NCI-H510A treated with DMSO at 0.1 percent for 48 hours (cell line): ENCODE measurements at regions not wholly inside any gene's neighbourhood (a gene's known extent, or its start where the extent isn't known, plus 50 kb on each side); places are given as distances from the start of the nearest gene placed in this dataset.

ENCODE experiments used
- DNase-seq: peaks from one replicate; lab custom pipeline; 2025; lab: John Stamatoyannopoulos, UW

DNA sequence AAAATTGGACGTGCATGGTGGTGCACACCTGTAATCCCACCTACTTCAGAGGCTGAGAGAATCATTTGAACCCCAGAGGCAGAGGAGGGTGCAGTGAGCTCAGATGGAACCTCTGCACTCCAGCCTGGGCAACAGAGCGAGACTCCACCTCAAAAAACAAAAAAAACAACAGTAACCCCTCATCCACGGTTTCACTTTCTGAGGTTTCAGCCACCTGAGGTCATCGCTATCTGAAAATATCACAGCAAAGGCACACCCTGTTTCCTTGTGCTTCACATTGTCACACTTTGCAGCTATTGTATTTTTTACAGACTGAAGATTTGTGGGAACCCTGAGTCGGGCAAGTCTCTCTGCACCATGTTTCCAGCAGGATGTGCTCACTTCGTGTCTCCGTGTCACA lies 54.1 kb upstream of the FOXQ1 start:
- DNase-seq, result no peak

- no peak for DNase-seq
Measured at GRCh38 chr6:1256435-1257008, 55.4 kb upstream of the FOXQ1 start.

DNA sequence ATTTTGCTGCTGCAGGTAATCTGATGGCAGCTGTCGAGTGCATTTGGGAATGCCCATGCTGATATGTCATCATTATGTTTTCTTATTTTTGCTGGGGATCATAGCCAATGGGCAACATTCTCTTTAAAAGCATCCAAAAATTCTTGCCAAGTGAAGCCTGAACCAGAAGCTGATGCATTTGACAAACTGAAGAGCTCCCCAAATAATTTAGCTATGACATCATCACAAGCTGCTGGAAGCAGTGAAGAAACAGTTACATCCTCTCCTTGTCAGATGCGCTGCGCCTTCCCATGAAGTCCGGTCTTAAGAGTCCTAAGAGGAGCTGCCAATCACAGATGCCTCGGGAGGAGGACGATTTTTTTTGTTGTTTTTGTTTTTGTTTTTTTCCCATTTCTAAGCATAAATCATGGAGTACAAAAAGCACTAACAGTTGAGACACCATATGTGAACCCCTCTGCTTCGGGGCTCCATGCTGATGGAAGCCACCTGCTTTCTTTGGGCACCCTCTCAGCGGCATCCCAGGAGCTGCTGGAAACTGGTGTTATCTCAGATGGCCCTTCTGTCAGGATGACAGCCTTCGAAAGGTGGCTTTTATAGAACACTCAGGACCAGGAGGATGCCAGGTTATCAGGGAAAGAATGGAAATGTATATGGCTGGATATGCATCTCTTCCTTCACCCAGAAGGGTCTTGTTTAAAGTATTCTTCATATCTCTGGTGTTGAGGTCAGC lies 56.1 kb upstream of the FOXQ1 start:
- DNase-seq, result no peak

- no peak for DNase-seq
Measured at GRCh38 chr6:1254326-1254725, 57.6 kb upstream of the FOXQ1 start.

DNA sequence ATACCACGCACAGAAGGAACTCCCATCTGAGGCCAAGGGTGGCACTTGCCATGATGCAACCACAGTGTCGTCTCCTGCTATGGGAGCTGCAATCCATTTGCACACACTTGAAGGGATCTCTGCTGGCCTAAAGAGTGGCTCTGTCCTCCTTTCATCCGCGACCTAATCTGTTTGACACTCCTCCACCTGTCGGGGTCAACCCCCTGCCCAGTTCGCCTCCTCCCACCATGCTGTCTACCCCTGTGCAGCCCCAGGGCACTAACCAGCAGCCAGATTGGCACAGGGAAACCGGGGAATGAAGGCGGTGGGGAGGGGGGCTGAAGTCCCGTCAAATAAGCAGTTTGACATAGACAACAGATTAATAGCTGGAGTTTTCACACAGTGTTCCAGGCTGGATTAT lies 58.1 kb upstream of the FOXQ1 start:
- DNase-seq, result no peak

DNA sequence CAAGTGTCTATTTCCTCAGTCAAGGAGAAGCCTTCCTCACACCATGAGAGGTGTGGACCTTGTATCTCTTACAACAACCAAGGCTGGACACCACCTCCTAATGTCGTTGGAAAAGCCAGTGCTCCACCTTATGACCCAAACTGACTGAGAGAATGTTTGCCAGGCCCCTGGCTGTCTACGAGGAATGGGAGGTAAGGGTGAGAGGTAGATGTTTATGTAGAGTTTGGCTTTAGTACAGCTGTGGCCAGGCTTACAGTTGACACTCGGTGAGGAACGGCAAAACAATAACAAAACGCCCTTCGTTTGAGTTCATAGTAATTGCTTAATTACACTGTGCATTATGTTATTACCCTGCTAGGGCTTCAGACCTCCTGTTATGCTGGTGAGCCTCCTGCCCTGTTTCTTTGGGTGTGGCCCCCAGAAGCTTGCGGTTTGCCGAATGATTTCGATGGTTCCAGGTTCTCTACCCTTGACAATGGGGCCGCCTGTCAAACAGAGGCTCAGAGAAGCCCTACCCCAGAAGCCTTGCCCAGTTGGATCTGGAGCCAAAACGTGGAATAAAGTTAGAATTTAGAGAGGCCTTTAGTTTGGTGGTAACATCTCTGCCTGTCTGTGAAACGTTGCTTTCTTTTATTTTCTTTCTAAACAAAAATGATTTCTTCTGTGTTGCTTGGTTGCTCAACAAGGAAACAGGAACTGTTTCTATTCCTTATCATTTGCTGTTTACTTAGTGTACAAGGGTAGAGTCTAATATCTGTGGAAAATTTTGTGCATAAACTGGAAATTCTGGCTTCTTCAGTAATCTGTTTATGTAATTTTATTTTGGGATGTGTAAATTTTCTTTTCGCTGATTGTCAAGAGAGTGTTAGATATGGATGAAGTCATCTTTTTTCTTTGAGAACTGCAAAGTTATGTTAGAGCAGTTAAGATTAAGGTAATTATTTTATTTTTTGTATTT lies 60.4 kb upstream of the FOXQ1 start:
- DNase-seq, result no peak

DNA sequence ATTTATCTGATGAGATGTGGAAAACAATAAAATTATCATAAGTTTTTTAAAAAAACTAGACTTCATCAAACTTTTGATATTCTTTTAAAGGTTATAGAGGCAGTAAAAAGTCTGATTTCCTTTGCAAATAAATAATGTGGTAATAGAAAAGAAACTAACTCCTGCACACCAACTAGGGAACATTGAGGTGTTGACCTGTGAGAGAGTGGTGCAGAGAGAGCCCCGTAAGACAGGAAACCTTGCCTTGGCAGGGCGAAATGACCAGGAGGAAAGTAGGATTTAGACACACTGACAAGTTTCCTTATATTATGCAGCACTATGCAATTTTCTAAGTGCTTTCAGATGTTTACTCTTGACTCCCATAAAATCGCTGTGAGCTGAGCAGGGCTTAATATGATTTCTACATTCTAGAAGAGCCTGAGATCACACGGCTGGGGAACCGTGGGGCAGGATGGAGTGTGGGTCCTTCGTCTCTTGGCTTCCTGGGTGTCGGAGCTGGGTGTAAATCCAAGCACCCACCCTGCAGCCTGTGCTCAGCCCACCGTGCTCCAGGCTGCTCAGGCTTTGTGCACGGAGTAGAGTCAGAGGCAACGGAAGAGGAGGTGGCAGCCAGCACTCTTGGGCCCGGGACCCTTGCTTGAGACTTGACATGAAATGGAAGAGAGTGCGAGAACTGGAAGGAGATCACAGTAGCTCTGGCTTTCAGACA lies 61.3 kb upstream of the FOXQ1 start:
- DNase-seq, result no peak

- DNase-seq, result no peak
Measured at GRCh38 chr6:1247894-1248293, 64.0 kb upstream of the FOXQ1 start.

GRCh38 chr6:1247056-1247455 lies 64.8 kb upstream of the FOXQ1 start:
- DNase-seq, result no peak

GRCh38 chr6:1244941-1245340 lies 67.0 kb upstream of the FOXQ1 start:
- DNase-seq, result no peak

GRCh38 chr6:1244278-1244677 lies 67.6 kb upstream of the FOXQ1 start:
- DNase-seq, result no peak

DNA sequence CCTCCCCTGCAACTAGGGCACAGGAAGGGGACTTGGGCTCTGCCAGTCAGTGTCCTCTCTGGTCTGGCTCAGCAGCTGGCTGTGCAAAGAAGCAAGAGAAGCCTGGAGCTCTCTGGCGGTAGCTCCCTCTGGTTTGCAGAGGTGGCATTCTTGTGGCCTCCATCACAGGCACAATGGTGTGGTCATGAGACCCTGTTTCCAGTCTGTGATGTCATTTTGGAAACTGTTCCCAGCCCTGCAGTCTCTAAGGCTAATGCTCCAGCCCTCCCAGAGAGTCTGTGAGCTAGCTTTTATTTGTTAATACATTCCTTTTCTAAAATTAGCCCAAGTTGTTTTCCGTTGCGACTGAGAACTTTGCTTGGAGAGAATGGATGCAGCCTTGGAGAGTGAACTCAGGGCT lies 69.5 kb upstream of the FOXQ1 start:
- no peak for DNase-seq

DNA sequence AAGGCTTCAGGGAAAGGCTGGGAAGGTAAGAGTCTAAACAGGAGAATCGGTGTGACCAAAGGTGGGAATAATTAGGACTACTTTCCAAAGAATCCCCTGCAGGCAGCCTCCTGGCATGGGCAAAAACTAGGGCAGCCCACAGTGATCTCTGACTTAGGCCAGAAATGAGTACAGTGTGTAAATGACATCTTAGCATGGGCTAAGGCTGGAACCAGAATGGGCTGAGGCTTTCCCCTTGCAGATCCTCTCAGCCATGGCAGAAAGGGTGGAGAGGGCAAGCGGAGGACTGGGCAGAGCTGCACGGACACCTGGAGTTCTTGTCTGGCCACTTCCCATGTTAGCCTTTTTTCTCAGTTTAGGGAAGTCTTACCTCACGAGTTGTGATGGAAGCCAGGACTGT lies 69.9 kb upstream of the FOXQ1 start:
- no peak for DNase-seq

DNA sequence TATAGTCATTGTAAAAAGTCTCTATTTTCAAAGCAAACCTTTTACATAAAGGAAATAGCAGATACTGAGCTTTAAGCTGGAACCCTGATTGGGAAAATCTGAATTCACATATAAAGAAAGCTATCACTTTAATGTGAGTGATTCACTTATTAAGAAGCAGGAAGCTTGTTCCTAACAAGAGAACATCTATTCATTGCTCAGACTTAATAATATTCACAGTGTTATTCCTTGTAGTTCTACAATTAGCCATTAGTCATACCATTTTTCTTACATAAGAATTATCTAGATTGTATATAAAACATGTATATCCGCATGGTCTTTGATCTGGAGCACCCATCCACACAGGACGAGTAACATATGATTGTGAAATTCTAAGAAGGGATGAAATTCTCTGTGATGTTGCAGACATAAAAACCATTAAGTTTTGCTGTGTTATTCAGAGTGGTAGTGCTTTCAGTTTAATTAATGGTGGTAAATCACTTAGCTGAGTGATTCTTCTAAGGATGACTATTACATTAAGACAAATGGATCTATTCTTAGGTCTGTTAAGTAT lies 71.1 kb upstream of the FOXQ1 start:
- no peak for DNase-seq

DNA sequence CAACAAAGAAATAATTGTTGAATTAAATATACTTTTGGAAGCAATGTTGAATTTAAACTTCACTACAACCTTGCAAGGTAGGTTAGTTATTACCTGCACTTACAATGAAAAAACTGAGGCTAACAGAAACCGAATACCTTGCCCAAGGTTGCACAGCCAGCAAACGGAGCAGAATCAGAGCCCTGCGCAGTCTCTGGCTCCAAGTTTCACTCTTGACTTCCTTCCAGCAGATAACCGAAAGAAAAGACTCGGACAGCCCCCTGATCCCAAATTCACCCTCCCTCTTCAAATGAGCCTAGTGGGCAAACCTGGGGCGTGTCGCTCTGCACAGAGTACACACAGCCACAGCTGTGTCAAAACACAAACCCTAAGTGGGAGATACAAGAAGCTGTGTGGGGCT lies 72.1 kb upstream of the FOXQ1 start:
- DNase-seq, result no peak

GRCh38 chr6:1238040-1238439 lies 73.9 kb upstream of the FOXQ1 start:
- no peak for DNase-seq

- no peak for DNase-seq
Measured at GRCh38 chr6:1237636-1238035, 74.3 kb upstream of the FOXQ1 start.

- DNase-seq, result no peak
Measured at GRCh38 chr6:1235825-1236224, 76.1 kb upstream of the FOXQ1 start.

DNA sequence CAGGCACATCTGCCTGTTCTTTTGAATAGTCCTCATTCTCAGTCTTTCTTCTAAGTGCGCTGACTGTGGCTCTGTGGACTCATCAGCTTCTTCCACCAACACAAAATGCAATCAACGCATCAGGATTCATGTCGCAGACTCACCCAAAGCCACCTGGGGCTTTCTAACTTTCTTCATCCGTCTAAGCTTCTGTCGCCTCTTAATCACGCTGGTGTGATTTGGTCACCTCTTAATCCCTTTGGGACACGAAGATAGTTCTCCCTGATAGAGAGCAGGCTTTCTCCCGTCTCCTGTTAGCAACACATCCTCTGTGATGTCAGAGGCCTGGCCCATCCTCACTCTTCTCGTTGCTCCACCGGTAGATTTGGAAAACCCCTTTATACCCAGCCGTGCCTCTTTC lies 78.0 kb upstream of the FOXQ1 start:
- DNase-seq, result no peak

- no peak for DNase-seq
Measured at GRCh38 chr6:1232578-1232977, 79.3 kb upstream of the FOXQ1 start.

- DNase-seq, result no peak
Measured at GRCh38 chr6:1231941-1232340, 80.0 kb upstream of the FOXQ1 start.
